GM19351 (cell line): ENCODE measurements at regions not wholly inside any gene's neighbourhood (a gene's known extent, or its start where the extent isn't known, plus 50 kb on each side); places are given as distances from the start of the nearest gene placed in this dataset.

Experiments
- ATAC-seq: cut with Tn5 transposase; IDR thresholded peaks from one replicate; pipeline ENCODE4 v1.9.1; 2021; ENCODE audit warnings: mild to moderate bottlenecking, moderate library complexity; ENCODE audit not compliant: unreplicated experiment

DNA sequence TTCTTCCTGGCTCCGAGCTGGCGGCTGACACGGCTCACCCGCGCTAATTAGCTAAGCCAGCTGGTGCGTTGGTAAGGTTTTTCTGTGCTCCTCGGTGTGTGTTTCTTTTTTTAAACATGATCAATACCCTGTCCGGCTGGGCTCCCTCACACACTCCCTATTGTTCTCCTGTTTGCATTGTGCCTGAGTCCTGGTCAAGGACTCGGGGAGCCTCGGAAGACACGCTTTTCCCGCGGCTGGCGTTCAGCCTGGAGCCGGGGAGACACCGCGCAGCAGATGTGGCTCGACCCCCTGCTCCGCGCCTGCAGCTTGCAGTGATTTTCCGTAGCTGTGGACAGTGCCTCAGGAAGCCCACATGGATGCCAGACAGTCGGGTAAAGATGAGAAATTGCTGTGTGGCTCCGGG is 454.9 kb upstream of the CADM1 start:
- no peak for ATAC-seq

DNA sequence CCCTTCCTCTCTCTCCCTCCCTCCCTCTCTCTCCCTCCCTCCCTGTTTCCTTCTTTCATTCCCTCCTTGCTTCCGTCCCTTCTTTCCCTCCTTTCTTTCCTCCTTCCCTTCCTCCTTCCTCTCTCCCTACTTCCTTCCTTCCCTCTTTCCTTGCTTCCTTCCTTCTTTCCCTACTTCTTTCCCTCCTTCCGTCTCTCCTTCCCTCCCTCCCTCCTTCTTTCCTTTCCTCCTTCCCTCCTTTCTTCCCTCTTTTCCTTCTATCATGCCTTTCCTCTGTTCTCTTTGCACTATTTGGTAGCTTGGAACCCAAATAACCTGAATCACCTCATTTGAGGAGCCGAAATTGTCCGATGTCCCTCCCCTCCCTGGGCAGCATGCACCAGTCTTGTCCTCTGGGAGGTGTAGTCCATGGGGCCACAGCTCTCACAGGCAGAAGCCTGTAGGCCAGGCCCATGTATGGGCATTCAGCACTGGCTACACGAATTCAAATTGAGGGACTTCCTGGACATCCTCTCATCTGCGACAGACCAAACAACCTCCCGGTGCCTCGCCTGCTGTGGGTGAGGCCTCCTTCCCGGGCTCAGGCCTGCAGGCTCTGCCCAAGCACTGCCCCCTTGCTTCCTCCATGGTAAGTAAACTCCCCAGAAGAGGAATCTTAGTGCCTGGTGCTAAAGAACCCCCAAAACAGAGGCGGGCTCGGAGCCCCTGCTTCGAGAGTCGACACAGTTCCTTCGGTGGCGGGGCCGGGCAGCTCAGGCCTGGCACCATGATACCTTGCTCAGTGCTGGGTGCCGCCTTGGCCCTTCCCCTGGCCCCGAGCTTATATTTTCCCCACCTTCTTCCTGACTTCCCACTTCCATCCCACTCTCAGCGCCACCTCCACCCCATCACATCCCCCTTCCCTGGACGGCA is 454.1 kb upstream of the CADM1 start:
- ATAC-seq, result no peak

DNA sequence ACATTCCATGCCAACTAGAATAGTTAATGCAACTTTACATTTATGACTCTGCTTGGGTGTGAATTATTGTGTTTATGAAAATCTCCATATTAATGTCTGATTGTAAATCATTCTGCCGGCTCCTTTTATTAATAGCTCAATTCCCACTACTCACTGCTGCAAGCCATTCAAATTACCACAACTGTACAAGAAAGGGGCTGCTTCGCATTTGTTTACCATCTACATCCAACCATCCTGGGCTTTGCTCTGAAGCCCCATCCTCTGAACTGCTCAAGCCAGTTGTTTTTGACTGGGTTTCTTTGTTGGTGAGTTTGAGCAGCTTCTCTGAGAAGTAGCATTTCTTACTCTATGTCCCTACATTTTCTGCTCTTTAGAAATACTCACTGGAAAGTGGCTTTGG is 451.6 kb upstream of the CADM1 start:
- no peak for ATAC-seq

DNA sequence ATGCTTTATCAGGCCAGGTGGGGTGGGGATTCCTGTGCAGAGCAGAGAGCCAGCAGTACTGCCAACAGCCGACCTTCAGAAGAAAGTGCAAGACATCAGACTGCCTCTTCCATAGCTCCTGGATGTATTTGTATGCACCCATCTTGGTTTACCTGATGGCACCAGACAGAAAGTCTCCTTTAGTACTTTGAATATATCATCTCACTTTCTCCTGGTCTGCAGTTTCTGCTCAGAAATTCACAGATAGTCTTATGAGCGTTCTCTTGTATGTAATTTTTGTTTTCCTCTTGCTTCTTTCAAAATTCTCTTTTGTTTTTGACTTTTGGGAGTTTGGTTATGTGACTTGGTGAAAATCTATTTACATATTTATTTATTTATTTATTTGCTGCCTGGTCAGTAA is 446.4 kb upstream of the CADM1 start:
- no peak for ATAC-seq

DNA sequence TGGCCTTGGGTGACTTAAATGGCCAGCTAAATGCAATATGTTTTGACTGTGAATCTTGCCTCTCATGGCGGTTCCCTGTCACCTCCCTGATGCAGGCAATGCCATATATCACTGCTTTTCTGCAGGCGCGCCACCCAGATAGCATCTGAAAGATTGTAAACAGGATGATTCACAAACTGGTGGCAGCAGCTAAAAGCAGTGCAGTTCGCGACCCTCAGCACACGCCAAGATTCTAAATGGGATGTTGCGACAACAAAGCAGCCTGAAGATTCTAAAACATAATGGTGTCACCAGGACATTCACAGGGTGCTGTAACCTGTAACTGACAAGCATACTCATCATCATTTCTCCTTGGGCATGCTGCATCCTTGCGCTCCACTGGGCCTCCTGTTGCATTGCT is 440.4 kb upstream of the CADM1 start:
- ATAC-seq, result no peak

DNA sequence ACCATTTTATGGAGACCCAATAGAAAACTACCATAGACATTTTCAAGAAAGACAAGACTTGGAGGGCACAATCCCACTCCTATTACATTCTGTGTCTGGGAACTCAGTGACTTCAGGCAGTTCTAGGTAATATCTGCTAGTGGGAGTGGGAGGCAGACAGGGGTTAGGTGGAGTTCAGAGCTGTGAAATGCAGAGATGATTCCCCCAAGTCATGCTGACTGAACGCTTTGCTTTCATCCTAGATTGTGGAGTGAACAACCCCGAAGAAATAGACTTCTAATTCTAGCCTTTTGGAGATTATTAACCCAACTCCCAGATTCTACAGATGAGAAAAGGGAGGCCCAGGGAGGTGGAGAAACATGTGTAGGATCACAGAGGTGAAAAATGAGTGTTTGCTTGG is 437.8 kb upstream of the CADM1 start:
- no peak for ATAC-seq

DNA sequence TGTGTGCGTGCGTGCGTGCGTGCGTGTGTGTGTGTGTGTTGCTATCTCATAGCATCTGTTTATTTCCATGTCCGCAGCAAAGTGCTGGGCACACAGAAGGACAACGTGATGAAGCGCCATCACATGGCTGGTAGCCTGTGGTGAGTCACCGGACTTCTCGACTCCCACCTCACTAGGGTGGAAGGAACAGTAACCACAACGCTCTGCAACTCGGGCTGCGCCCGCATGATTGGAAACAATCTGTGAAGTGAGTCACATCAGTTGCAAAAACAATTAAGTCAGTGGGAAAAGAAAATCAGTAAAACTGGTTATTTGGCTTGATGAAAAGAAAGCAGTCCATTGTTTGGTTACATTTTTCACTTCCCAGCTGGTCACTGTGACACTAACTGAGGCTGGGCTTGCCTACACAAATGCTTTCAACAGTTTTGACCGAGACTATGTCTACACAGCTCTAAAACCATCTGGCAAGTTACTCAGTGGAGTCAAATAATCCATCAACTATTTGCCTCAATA is 437.3 kb upstream of the CADM1 start:
- ATAC-seq, result no peak

DNA sequence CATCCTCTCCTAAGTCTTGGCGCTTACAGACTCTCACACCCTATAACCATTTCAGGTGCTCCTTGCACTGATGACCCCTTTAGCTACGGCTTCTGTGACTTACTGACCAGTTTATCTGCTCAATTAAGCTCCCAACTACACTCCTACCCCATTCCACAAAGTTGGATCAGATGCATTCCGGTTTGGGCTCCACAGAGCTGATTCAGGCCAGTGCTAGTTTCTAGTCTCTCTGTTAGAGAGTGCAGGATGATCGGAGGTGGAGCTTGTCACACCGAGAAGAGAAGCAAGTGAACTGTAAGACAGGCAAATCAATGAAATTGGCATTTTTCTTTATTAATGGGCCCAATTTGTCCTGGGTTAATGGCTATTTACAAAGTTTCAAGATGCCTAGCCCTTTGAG is 436.8 kb upstream of the CADM1 start:
- ATAC-seq, result no peak

DNA sequence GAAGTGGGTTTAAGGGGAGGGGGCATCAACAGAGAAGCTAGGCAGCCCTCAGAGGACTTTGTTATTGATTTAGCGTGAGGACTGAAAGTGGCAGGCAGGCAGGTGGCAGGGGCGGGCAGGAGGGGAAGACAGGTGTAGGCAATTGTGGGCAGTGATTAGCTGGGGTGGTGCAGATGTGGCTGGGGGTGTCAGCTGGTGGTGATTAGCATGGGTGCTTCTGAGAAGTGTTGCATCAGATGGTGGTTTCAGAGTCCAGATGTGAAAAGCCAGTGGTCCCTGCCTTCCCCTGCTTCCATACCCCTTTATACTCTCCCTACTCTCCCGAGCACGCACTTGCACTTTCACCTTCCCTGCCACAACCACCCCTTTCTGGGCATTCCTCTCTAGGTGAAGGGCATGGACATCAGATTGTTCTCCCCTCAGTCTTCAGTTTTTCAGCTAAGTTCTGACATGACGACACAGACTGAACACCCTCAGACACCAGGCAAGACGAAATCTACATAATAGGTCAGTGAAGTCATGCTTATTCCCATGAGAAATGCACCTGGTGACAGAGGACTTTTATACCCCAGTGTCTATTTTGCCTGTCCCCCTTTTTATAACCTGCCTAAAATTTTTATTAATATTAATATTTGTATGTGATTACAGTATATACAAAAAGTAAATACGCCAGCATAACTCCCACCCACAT is 435.7 kb upstream of the CADM1 start:
- no peak for ATAC-seq

DNA sequence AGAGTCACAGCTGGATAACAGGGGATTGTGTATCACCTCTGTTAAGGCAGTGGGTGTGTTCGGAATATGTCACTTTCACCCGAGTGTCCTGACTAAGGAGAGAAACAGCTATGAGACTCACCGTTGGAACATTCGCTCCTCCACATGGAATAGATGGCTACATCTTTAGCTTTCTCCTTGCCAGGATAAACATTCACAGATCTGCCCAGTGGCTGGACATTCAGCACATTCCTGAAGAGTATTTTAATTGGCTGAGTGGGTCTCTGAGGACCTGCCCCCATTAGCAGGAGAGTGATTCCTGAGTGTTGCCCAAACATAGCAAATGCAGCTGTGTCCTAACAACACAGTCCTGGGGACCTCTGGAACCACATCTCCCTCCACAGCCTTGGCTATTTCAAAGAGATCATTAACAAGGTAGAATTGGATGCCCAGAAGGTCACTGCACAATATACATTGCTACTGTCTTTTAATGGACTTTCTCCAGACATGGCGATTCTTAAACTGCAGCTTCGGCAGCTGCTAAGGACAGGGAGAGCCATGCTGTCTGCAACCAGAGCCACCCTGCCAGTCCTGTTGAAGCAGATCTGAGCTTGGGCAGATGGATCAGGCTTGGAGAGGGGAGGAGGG is 435.0 kb upstream of the CADM1 start:
- ATAC-seq, result no peak

DNA sequence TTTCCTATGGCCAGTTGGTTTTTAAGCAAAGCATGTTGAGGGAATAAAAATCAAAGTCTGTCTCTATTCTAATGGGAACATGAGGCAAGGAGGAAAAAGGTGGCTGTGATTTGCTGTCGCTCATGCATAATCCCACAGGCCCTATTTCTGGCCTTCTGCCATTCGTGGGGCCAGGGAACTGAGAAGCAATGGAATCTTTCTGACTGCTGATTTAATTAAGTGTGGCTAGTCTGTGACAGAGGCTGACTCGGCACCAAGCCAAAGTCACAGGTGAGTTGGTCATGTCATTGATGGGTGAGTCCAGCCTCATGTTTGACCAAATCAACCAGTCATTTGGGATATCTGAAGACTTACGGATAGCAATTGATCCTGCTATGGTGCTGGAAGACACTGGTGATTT is 429.3 kb upstream of the CADM1 start:
- ATAC-seq, result no peak

DNA sequence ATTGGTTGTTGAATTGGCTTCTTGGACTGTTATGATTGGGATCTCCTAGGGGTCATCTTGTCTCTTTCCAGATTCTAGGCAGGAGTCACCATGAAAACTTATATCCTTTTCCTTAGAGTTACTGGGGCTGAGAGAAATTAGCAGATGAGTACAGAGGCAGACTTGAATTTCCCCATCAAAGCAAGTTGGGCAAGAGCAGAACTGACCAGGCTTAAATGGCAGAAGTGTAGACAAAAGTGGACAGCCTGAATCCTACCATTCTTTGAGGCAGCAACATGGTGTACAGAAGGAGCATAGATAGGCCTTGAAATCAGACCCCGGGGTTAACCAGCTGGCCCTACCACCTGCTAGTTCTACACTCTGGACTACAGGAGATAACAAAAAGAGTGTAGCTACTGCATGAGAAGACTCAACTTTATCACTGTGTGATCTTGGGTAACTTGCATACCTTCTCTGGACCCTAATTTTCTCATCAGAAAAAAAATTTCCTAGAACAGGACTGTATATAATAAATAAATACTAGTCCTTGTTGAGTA is 427.4 kb upstream of the CADM1 start:
- ATAC-seq, result no peak

DNA sequence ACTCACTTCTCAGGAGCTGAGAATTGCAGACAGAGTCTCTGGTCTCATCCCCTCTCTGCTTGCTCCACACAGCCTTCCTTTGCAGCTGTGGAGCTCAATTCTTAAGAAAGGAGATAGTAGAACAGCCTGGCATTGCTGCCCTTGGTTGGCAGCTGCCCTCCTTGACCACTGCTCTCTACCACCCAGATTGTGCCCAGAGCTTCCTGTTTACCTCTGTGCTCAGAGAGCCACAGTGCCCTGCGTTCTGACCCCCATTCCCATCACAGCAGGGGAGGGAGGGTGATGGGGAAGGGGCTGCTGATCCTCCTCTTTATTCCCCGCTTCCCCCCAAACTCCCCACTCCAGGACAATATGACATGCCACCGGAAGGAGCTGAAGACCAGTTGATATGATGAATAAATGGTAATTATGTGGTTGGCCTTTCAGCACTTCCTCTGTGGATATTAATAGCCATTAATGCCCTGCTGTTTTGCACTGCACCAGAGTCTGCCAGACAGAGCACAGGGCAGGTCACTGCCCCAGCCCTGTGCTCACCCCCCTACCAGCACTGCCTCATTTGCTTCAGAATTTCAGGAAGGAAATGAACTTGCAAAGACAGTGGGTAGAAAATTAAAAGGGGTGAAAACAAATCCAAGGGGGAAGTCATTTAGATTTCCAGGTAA is 426.8 kb upstream of the CADM1 start:
- peak; percentile 36 for ATAC-seq

DNA sequence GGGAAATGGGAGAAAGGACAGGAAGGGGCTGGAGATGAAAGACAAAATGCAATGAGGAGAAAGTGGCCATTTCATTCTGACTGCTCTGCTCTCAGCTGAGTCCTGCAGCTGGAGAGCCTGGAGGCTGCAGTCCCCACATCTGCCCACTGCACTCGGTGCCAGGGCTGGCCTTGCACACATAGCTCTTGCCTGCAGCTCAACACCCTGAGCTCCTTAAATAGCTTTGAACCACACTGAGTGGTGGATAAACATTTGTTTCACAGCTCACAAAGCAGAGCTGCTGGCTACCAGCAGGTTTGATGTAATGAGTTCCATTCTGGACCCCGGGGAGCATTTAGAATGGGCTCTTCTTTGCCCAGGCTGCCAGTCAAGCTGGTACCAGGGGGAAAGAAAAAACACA is 426.1 kb upstream of the CADM1 start:
- ATAC-seq, result no peak

DNA sequence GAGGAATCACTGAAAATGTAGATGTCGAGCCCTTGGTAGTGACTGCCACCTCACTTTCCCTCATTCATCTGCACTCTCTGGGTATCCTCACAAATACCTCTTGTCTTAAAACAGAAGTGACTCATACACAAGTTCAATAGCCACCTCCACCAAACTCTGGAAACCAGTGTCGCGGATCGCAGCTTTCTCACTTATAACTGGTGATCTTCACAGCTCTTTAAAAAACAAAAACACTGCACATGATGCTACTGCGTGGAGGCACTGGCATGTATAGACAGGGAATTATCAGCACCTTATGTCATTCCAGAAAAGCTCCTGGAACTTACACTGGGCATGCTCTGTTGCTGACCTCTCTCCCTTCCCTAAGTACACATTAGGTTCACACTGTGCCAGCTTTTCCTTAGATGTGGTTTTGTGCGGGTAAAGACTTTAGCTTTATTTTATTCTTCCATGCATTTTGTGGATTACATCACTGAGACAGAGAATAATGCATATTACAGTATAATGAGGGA is 425.5 kb upstream of the CADM1 start:
- ATAC-seq, result peak; percentile 36

DNA sequence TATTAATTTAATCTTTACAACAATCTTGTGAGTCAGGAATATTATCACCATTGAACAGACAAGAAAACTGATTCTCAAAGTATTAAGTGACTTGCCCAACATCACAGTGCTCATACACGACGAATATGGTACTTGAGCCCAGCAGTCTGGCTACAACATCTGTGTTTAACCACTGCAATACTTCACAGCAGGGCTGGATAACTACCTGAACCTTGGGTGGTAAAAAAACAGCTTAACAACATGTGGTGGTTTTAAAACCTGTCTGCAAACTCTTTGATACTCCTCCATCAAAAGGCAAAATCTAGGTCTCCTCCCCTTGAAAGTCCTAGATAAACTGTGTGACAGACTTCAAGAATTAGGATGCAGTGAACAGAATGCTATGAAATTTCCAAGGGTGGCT is 424.6 kb upstream of the CADM1 start:
- no peak for ATAC-seq

DNA sequence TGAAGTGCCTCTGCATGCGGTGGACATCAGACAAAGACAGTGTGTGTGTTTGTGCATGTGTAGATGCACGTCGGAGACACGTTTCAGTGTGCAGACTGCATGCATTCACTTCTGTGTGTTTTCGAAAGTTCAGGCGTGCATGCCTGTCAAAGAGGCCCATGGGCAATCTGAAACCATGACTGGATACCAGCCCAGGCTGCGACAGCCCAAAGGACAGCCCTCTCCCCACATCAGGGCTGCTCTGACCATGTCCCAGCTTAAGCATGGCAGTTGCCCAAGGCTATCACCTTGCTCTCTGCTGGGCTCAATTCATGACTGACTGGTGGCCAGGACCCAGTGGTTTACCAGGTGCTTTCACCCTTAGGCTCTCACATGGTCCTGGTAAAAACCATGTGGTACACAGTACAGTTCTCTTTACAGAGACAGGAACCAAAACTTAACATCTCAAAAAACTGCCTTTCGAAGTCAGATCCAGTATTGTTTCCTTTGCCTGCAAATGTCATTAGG is 423.7 kb upstream of the CADM1 start:
- ATAC-seq, result peak; percentile 38

DNA sequence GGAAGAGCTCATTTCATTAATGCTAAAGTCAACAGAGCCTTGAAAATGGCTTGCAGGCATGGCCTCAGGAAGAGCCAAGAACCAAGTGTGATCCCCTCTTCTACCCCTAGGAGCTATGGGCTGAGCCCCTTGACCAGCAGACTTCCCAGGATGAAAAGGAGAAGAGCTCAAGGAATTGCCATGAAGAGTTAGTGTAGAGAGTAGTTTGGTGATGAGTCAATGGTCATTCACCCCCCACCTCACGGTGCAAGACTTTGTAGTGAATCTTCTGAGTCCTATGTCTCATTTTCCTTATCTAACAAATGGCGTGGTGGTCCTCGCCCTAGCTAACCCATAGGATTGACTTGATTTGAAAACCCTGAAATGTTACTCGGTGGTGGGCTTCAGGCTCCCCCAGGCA is 422.4 kb upstream of the CADM1 start:
- no peak for ATAC-seq

DNA sequence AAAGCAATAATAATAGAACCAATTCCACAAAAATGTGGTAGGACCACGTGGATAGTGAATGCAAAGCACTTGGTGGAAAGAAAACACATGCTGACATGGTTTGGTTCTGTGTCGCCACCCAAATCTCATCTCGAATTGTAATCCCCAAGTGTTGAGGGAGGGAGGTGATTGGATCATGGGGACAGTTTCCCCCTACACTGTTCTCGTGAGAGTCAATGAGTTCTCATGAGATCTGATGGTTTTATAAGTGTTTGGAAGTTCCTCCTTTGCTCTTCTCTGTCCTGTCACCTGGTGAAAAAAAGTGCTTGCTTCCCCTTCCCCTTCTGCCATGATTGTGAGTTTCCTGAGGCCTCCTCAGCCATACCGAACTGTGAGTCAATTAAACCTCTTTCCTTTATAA is 421.9 kb upstream of the CADM1 start:
- no peak for ATAC-seq

DNA sequence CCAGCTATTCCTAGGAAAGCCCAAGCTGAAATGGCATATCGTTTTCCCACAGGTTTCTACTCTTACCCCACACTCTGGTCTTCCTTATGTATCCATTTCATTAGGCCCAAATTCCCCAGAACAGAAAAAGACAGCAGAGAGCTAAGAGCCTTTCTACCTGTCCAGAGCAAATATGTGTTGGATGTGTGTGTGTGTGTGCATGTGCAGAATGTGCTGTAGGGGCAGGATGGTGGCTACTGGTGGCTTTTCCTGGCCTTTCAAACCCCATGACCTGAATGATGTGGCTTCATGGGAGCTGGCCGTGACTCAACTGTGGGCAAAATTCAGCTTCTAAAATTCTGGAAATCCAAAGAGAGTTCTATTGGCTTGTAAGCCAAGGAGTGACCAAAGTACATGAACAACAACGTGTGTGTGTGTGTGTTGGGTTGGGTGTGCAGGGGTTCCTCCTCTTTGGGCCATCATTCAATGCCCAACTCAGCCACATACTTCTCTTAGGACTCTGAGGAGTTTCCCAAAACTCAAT is 421.4 kb upstream of the CADM1 start:
- ATAC-seq, result no peak
